Keratinocyte (primary cell): ENCODE measurements at regions not wholly inside any gene's neighbourhood (a gene's known extent, or its start where the extent isn't known, plus 50 kb on each side); places are given as distances from the start of the nearest gene placed in this dataset.

Source experiments
- EZH2 ChIP-seq: IDR thresholded peaks from one replicate; pipeline ENCODE4 v1.6.1; 2012; ENCODE audit warnings: inconsistent platforms, mild to moderate bottlenecking, low read length, moderate library complexity
- TF ChIP-seq, protein P1 (sequence below), 3 experiments: IDR thresholded peaks in 1 of 3; conservative IDR thresholded peaks in 1 of 3; optimal IDR thresholded peaks in 1 of 3; 2 replicates in 2 of 3; 3 replicates in 1 of 3; pipeline versions ENCODE3 to v1.5.1; 2011; ENCODE audit warnings: low read length in 3 of 3, mild to moderate bottlenecking in 3 of 3, moderate library complexity in 2 of 3, control low read depth in 1 of 3, inconsistent platforms in 1 of 3; ENCODE audit not compliant: insufficient read depth in 2 of 3; ENCODE audit errors: extremely low read depth in 1 of 3

DNA sequence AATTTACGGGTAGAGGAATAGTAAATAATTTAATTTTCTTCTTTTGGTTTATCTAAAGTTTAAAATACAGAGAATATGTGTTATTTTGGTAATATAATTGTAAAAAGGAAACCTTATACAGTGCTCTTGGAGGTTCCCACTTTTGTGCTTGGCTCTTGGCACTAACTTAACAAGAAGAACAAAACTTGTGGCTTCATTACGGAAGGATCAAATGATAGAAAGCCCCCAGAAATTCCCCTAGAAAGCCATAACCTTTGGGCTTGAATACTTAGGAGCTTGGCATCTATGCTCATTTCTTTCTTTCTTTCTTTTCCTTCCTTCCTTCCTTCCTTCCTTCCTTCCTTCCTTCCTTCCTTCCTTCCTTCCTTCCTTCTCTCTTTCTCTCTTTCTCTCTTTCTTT, 197.5 kb downstream of the SOX2 start:
- TF ChIP-seq, protein P1, sequence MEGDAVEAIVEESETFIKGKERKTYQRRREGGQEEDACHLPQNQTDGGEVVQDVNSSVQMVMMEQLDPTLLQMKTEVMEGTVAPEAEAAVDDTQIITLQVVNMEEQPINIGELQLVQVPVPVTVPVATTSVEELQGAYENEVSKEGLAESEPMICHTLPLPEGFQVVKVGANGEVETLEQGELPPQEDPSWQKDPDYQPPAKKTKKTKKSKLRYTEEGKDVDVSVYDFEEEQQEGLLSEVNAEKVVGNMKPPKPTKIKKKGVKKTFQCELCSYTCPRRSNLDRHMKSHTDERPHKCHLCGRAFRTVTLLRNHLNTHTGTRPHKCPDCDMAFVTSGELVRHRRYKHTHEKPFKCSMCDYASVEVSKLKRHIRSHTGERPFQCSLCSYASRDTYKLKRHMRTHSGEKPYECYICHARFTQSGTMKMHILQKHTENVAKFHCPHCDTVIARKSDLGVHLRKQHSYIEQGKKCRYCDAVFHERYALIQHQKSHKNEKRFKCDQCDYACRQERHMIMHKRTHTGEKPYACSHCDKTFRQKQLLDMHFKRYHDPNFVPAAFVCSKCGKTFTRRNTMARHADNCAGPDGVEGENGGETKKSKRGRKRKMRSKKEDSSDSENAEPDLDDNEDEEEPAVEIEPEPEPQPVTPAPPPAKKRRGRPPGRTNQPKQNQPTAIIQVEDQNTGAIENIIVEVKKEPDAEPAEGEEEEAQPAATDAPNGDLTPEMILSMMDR (optimal IDR thresholded peaks at IDR 0.05 in 1 of 3, IDR thresholded peaks at IDR 0.05 in 1 of 3, conservative IDR thresholded peaks at IDR 0.05 in 1 of 3; ENCODE audit: extremely low read depth in 1 of 3, insufficient read depth in 2 of 3, low read length in 3 of 3), result no peak
- TF ChIP-seq EZH2, result no peak
